ENCODE measurements at regions not wholly inside any gene's neighbourhood (a gene's known extent, or its start where the extent isn't known, plus 50 kb on each side); places are given as distances from the start of the nearest gene placed in this dataset.

DNA sequence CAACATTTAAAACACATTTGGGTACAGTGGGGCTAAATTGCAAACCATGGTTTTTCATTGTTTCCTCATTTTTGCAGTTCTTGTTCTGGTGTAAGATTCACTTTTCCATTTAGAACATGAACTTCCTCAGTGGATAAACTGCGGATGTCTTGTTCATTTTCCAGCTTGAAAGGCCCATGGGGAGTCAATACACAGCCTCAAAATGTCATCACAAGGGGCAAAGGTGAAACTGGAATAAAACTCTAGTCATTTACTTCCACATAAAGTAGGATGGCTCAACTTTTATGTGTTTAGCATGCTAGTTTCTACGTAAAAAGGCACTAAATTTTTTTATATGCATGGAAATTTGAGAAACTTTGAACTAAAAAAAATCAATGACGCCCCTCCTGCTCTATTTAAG is 718.8 kb downstream of the TLR4 start:
- H3K4me3 ChIP-seq (ENCODE audit: low read depth, low read length): no peak overlapping the region

DNA sequence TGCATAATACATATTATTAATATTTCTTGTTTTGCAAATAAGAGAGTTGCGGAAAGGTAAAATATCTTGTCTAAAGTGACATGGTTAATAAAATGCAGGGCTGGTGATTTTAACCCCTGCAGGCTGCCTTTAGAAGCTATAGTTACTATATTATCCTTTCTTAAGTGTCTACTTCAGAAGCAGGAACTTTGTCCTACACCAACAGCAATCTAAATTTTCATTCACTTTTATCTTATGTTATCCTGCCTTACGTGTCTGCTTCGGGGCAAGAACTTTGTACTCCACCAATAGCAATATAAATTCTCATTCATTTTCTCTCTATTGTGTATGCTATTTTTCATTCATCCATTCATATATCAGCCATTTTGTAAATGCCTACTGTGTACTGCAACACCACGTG is 719.5 kb downstream of the TLR4 start:
- no peak overlapping the region for H3K4me3 ChIP-seq (ENCODE audit: low read depth, low read length)
- TF ChIP-seq, protein P1, sequence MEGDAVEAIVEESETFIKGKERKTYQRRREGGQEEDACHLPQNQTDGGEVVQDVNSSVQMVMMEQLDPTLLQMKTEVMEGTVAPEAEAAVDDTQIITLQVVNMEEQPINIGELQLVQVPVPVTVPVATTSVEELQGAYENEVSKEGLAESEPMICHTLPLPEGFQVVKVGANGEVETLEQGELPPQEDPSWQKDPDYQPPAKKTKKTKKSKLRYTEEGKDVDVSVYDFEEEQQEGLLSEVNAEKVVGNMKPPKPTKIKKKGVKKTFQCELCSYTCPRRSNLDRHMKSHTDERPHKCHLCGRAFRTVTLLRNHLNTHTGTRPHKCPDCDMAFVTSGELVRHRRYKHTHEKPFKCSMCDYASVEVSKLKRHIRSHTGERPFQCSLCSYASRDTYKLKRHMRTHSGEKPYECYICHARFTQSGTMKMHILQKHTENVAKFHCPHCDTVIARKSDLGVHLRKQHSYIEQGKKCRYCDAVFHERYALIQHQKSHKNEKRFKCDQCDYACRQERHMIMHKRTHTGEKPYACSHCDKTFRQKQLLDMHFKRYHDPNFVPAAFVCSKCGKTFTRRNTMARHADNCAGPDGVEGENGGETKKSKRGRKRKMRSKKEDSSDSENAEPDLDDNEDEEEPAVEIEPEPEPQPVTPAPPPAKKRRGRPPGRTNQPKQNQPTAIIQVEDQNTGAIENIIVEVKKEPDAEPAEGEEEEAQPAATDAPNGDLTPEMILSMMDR (IDR thresholded peaks at IDR 0.05; ENCODE audit: low read depth, low read length, missing control alignments): no peak
- DNase-seq (ENCODE audit: low read depth): no peak

More for the DNA sequence above, 718.8 kb downstream of the TLR4 start:
- no peak for DNase-seq (ENCODE audit: low read depth)
- TF ChIP-seq, protein P1 (IDR thresholded peaks at IDR 0.05; ENCODE audit: low read depth, low read length, missing control alignments): no peak

DNA sequence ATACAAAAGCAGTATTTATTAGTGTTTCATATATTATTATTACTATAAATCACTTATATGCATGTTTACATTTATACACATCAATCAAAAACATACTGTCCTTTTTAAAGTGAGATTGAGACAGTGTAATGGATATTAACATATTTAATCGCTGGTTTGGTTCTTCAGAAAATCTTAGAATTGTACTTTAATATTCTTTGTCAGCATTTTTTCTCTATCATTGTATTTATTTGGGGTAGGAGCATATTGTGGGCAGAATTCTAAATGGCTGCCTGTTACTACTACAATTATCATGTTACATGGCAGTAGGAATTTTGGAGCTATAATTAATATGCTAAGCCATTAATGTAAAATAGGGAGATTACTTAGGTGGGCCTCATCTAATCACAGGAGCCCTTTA is 722.6 kb downstream of the TLR4 start:
- TF ChIP-seq, protein P1 (IDR thresholded peaks at IDR 0.05; ENCODE audit: low read depth, low read length, missing control alignments): no peak
- no peak overlapping the region for H3K4me3 ChIP-seq (ENCODE audit: low read depth, low read length)
- no peak for DNase-seq (ENCODE audit: low read depth)

GRCh38 chr9:118438810-118439209 is 734.6 kb downstream of the TLR4 start:
- TF ChIP-seq, protein P1 (IDR thresholded peaks at IDR 0.05; ENCODE audit: low read depth, low read length, missing control alignments): no peak
- DNase-seq (ENCODE audit: low read depth): no peak

GRCh38 chr9:118439441-118439840 is 735.2 kb downstream of the TLR4 start:
- H3K4me3 ChIP-seq (ENCODE audit: low read depth, low read length): no peak overlapping the region
- DNase-seq (ENCODE audit: low read depth): no peak
- TF ChIP-seq, protein P1 (IDR thresholded peaks at IDR 0.05; ENCODE audit: low read depth, low read length, missing control alignments): no peak

More at GRCh38 chr9:118438810-118439209, 734.6 kb downstream of the TLR4 start:
- no peak overlapping the region for H3K4me3 ChIP-seq (ENCODE audit: low read depth, low read length)

DNA sequence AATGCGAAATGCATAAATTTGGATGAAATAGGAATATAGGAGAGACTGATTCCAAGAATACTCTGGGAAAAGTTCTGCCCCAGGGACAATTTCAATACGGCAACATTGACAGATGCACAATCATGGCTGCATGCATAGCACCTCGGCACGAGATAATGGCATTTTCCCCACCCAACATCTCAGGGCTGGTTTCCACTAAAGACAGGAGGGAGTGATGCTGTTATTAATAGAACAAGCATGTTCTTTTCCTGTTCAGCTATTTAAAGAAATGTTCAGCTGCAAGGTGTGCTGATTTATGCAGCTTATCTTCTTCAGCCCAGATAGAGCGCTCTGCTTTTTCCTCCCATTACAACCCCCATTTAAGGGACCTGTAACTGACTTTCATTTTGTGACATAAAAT is 740.2 kb downstream of the TLR4 start:
- H3K4me3 ChIP-seq (ENCODE audit: low read depth, low read length): no peak overlapping the region
- TF ChIP-seq, protein P1 (IDR thresholded peaks at IDR 0.05; ENCODE audit: low read depth, low read length, missing control alignments): no peak
- DNase-seq (ENCODE audit: low read depth): no peak

DNA sequence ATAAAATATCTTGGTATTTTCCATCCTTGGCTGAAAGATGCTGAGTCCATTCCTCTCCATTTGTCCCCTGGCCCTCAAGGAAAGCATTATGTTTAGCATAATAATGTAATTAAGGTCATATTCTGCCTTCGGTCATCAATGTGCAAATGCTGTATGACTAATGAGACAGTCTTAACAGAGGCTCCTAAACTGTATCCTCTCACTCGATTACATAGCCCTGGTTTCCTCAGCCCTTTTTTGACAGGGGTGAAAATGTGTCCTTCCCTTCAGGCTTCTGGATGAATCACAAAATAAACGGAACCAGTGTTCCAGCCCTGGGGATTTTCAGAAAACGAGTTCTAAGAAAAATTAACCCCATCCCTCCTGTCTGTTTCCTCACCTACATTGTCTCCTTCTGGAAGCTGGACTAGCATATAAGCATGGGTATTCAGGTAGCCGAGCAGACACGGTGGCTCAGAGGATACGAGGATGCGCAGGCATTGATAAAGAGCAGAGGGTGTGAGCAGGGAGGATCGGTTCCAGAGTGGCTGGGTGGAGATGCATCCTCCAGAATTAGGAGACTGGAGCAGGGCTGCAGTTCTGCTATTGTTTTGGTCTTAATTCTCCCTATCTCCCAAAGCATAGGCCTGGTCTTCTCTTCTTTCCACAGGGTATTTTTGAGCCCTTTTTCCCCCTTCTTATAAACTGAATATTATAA is 742.9 kb downstream of the TLR4 start:
- H3K4me3 ChIP-seq (ENCODE audit: low read depth, low read length): no peak overlapping the region
- DNase-seq (ENCODE audit: low read depth): no peak
- TF ChIP-seq, protein P1 (IDR thresholded peaks at IDR 0.05; ENCODE audit: low read depth, low read length, missing control alignments): no peak
